ENCODE measurements at regions not wholly inside any gene's neighbourhood (a gene's known extent, or its start where the extent isn't known, plus 50 kb on each side); places are given as distances from the start of the nearest gene placed in this dataset.

- no peak for ATAC-seq
- TF ChIP-seq ZNF8 (CRISPR knock-in tag; IDR thresholded peaks at IDR 0.05) (no peak), ZNF565 (CRISPR knock-in tag; conservative IDR thresholded peaks at IDR 0.05; ENCODE audit: low read depth) (no peak), CREB5 (CRISPR knock-in tag; IDR thresholded peaks at IDR 0.05; ENCODE audit: low read depth) (no peak), ESRRG (CRISPR knock-in tag; IDR thresholded peaks at IDR 0.05) (no peak)
These were observed 256.7 kb downstream of the ANAPC1 start for GRCh38 chr2:111627256-111627655.

- no peak for TF ChIP-seq ZNF8 (CRISPR knock-in tag; IDR thresholded peaks at IDR 0.05)
- TF ChIP-seq ZC3H10 (CRISPR knock-in tag; IDR thresholded peaks at IDR 0.05) = no peak
- no peak for TF ChIP-seq SNAI2 (CRISPR knock-in tag; IDR thresholded peaks at IDR 0.05)
- TF ChIP-seq TOX (CRISPR knock-in tag; IDR thresholded peaks at IDR 0.05; ENCODE audit: borderline replicate concordance) = no peak
- no peak for TF ChIP-seq GLIS3 (CRISPR knock-in tag; IDR thresholded peaks at IDR 0.05)
- no peak for TF ChIP-seq BACH2 (CRISPR knock-in tag; IDR thresholded peaks at IDR 0.05; ENCODE audit: borderline replicate concordance)
- no peak for TF ChIP-seq ZNF565 (CRISPR knock-in tag; conservative IDR thresholded peaks at IDR 0.05; ENCODE audit: low read depth)
- no peak for ATAC-seq
These were observed 255.8 kb downstream of the ANAPC1 start for GRCh38 chr2:111628221-111628620.

- TF ChIP-seq ARNTL (CRISPR knock-in tag; IDR thresholded peaks at IDR 0.05; ENCODE audit: borderline replicate concordance, low read depth) = no peak
- TF ChIP-seq TSHZ2 (CRISPR knock-in tag; IDR thresholded peaks at IDR 0.05) = no peak
- TF ChIP-seq ISL1 (CRISPR knock-in tag; IDR thresholded peaks at IDR 0.05) = no peak
- no peak for TF ChIP-seq PPARA (CRISPR knock-in tag; IDR thresholded peaks at IDR 0.05; ENCODE audit: borderline replicate concordance)
- TF ChIP-seq TCF4 (CRISPR knock-in tag; IDR thresholded peaks at IDR 0.05; ENCODE audit: borderline replicate concordance) = no peak
- no peak for TF ChIP-seq SNAI2 (CRISPR knock-in tag; IDR thresholded peaks at IDR 0.05)
- TF ChIP-seq OSR1 (CRISPR knock-in tag; IDR thresholded peaks at IDR 0.05) = no peak
- TF ChIP-seq TOX (CRISPR knock-in tag; IDR thresholded peaks at IDR 0.05; ENCODE audit: borderline replicate concordance) = no peak
- TF ChIP-seq ZNF8 (CRISPR knock-in tag; IDR thresholded peaks at IDR 0.05) = no peak
- no peak for TF ChIP-seq ZFP30 (CRISPR knock-in tag; IDR thresholded peaks at IDR 0.05)
- TF ChIP-seq BACH2 (CRISPR knock-in tag; IDR thresholded peaks at IDR 0.05; ENCODE audit: borderline replicate concordance) = no peak
- no peak for TF ChIP-seq CSDC2 (CRISPR knock-in tag; IDR thresholded peaks at IDR 0.05)
- TF ChIP-seq ZNF70 (CRISPR knock-in tag; IDR thresholded peaks at IDR 0.05) = no peak
- no peak for TF ChIP-seq POU6F1 (CRISPR knock-in tag; IDR thresholded peaks at IDR 0.05; ENCODE audit: borderline replicate concordance, low read depth)
- TF ChIP-seq ESRRG (CRISPR knock-in tag; IDR thresholded peaks at IDR 0.05) = no peak
- no peak for TF ChIP-seq CREB5 (CRISPR knock-in tag; IDR thresholded peaks at IDR 0.05; ENCODE audit: low read depth)
- ATAC-seq = no peak
These were observed 254.0 kb downstream of the ANAPC1 start for GRCh38 chr2:111629983-111630382.

- ATAC-seq = no peak
- TF ChIP-seq ZNF565 (CRISPR knock-in tag; conservative IDR thresholded peaks at IDR 0.05; ENCODE audit: low read depth) (no peak), ARNTL (CRISPR knock-in tag; IDR thresholded peaks at IDR 0.05; ENCODE audit: borderline replicate concordance, low read depth) (no peak), GLIS3 (CRISPR knock-in tag; IDR thresholded peaks at IDR 0.05) (no peak), ZNF8 (CRISPR knock-in tag; IDR thresholded peaks at IDR 0.05) (no peak), POU6F1 (CRISPR knock-in tag; IDR thresholded peaks at IDR 0.05; ENCODE audit: borderline replicate concordance, low read depth) (no peak), ISL1 (CRISPR knock-in tag; IDR thresholded peaks at IDR 0.05) (no peak), BACH2 (CRISPR knock-in tag; IDR thresholded peaks at IDR 0.05; ENCODE audit: borderline replicate concordance) (no peak), TSHZ2 (CRISPR knock-in tag; IDR thresholded peaks at IDR 0.05) (no peak), ZFP30 (CRISPR knock-in tag; IDR thresholded peaks at IDR 0.05) (no peak), TCF4 (CRISPR knock-in tag; IDR thresholded peaks at IDR 0.05; ENCODE audit: borderline replicate concordance) (no peak)
These were observed 251.3 kb downstream of the ANAPC1 start for GRCh38 chr2:111632661-111633060.

Measured in SK-N-SH treated with all-trans-retinoic acid at 6 μM for 48 hours (cell line).